Esophagus muscularis mucosa (tissue), 4 donors: ENCODE measurements at regions not wholly inside any gene's neighbourhood (a gene's known extent, or its start where the extent isn't known, plus 50 kb on each side); places are given as distances from the start of the nearest gene placed in this dataset.
A peak's percentile ranks its signal among the peaks of the same experiment; 100 is the strongest.

Experiments used
- DNase-seq: peaks from one replicate; pipeline ENCODE4 v3.0.0-alpha.2; 2017; ENCODE audit errors: extremely low spot score
- H3K27ac ChIP-seq, 4 donors: fragments of 200-600 bp; sonication (generic); replicated peaks in 1 of 4; 1 replicate in 3 of 4; 2 replicates in 1 of 4; pipeline ENCODE4 v1.5.1; 2016 to 2019; ENCODE audit warnings: mild to moderate bottlenecking in 1 of 4
- H3K27me3 ChIP-seq, 4 donors: fragments of 200-600 bp; sonication (generic); one replicate each; pipeline versions ENCODE4 v1.5.1 to v1.6.0; 2016 to 2019
- H3K36me3 ChIP-seq, 4 donors: fragments of 200-600 bp; sonication (generic); one replicate each; pipeline ENCODE4 v1.5.1; 2016 to 2019
- H3K4me1 ChIP-seq, 4 donors: fragments of 200-600 bp; sonication (generic); one replicate each; pipeline ENCODE4 v1.5.1; 2016 to 2019
- H3K4me3 ChIP-seq, 4 donors: fragments of 200-600 bp; sonication (generic); 1 replicate in 2 of 4; 2 replicates in 2 of 4; pipeline ENCODE4 v1.5.1; 2016 to 2019; ENCODE audit warnings: mild to moderate bottlenecking in 4 of 4, moderate library complexity in 1 of 4
- H3K9me3 ChIP-seq, 4 donors: fragments of 200-600 bp; sonication (generic); 1 replicate in 3 of 4; 2 replicates in 1 of 4; pipeline ENCODE4 v1.5.1; 2016 to 2019
- EP300 ChIP-seq: sonication (generic); formaldehyde crosslinking; IDR thresholded peaks from one replicate; pipeline ENCODE4 v1.6.1; 2017; ENCODE audit warnings: antibody characterized with exemption
- POLR2A ChIP-seq: fragments of 450-650 bp; IDR thresholded peaks from one replicate; pipeline ENCODE4 v1.6.1; 2017; ENCODE audit warnings: antibody characterized with exemption, moderate library complexity, mild to moderate bottlenecking, low read depth
- POLR2AphosphoS5 ChIP-seq, 2 donors: sonication (generic); formaldehyde crosslinking; IDR thresholded peaks; one replicate each; pipeline ENCODE4 v1.6.1; 2017; ENCODE audit warnings: antibody characterized with exemption in 2 of 2
- WGBS: methylation state at CpG from one replicate; pipeline ENCODE4 v1.1.5; 2018; 5-methylcytosine and 5-hydroxymethylcytosine counted together
- intact Hi-C: fragments of 100-400 bp; cut with DNase I; formaldehyde crosslinking; loops from one replicate; pipeline ENCODE4 v1.15.1; 2023
- TF ChIP-seq, protein P1 (sequence below), 3 experiments: fragments of 200-600 bp in 2 of 3; fragments of 450-650 bp in 1 of 3; sonication (generic) in 2 of 3; IDR thresholded peaks; one replicate each; pipeline ENCODE4 v1.5.1; 2017 to 2019; ENCODE audit warnings: antibody characterized with exemption in 3 of 3, mild to moderate bottlenecking in 2 of 3, moderate library complexity in 1 of 3

DNA sequence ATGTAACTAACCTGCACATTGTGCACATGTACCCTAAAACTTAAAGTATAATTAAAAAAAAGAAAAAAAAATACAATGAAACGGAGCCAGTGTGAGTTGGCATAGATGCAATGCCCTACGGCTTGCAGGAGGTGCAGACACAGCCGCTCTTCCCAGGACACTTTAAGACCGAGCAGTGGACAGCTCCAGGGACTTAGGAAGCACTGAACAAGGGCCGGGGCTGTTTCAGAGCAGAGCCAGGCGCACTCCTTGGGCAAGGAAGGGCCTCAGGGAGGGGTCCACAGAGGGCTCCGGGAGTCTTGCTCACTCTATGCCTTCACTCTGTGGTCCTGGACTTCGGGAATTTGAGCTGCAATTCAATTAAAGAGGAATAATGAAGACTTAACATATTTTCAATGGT is 355.3 kb downstream of the TCERG1L start:
- H3K4me3 ChIP-seq, result no peak overlapping the region
- H3K9me3 ChIP-seq, result no peaks in the 10 kb centered on the region
- no peaks in the 10 kb centered on the region for H3K4me1 ChIP-seq
- H3K27ac ChIP-seq, result no peak overlapping the region
- no peak for TF ChIP-seq EP300
- no peak for TF ChIP-seq POLR2A
- no peak for TF ChIP-seq POLR2AphosphoS5 (IDR thresholded peaks at IDR 0.05)
- TF ChIP-seq, protein P1, sequence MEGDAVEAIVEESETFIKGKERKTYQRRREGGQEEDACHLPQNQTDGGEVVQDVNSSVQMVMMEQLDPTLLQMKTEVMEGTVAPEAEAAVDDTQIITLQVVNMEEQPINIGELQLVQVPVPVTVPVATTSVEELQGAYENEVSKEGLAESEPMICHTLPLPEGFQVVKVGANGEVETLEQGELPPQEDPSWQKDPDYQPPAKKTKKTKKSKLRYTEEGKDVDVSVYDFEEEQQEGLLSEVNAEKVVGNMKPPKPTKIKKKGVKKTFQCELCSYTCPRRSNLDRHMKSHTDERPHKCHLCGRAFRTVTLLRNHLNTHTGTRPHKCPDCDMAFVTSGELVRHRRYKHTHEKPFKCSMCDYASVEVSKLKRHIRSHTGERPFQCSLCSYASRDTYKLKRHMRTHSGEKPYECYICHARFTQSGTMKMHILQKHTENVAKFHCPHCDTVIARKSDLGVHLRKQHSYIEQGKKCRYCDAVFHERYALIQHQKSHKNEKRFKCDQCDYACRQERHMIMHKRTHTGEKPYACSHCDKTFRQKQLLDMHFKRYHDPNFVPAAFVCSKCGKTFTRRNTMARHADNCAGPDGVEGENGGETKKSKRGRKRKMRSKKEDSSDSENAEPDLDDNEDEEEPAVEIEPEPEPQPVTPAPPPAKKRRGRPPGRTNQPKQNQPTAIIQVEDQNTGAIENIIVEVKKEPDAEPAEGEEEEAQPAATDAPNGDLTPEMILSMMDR (IDR thresholded peaks at IDR 0.05), result no peak
- peaks cover 0 to 31% (median 0%) of the 10 kb centered on the region in 4 donors for H3K27me3 ChIP-seq
- 75% methylated on average over 8 of the region's 8 CpGs for WGBS
- no peaks in the 10 kb centered on the region for H3K36me3 ChIP-seq
- DNase-seq, result no peak
- intact Hi-C loops, result no loop called here

DNA sequence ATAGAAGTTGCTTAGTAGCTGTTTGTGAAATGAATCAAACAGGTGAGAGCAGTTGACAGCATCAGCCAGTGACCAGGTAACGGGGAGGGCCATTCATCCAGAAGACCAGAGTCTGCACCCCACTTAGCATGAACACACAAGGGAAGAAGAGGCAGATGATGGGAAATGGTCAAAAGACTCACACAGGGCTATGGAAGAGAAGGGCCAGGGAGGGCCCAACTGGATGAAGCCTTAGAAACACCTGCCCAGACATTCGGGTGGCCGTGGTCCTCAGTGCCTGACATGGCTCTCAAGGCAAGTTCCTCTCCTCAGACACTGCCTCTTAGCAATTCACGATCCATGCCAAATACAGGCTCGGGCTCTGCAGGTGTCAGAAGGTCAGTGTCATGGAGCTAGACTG is 354.1 kb downstream of the TCERG1L start:
- intact Hi-C loops, result no loop called here
- H3K4me3 ChIP-seq, result no peak overlapping the region
- DNase-seq, result peak; percentile 26
- H3K9me3 ChIP-seq, result no peaks in the 10 kb centered on the region
- TF ChIP-seq, protein P1 (IDR thresholded peaks at IDR 0.05), result no peak
- TF ChIP-seq EP300 (no peak), POLR2A (no peak), POLR2AphosphoS5 (IDR thresholded peaks at IDR 0.05) (no peak)
- no peaks in the 10 kb centered on the region for H3K4me1 ChIP-seq
- H3K36me3 ChIP-seq, result no peaks in the 10 kb centered on the region
- no peak overlapping the region for H3K27ac ChIP-seq
- H3K27me3 ChIP-seq, result peaks cover 0 to 38% (median 0%) of the 10 kb centered on the region in 4 donors
- 55% methylated on average over 5 of the region's 5 CpGs for WGBS

DNA sequence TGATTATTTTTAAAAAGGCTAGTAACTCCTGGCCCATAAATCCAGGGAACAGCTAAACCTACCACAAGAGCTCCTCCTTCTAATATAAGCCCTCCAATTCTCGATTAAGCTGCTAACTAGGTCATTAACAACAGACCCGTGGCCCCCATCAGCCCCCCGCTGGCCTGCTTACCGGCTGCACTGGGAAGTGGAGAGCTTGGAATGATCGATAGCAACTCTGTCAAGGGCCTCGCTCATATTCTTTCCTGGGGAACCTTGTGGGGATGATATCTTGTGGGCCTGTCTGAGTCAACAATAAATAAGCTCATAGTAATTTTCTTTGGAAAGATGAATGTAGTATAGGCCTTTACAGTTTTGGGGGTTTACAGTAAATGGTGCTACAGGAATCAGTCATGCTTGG is 353.5 kb downstream of the TCERG1L start:
- intact Hi-C loops, result no loop called here
- Histone ChIP-seq H3K4me3 (no peak overlapping the region), H3K27me3 (peaks cover 0 to 39% (median 0%) of the 10 kb centered on the region in 4 donors), H3K27ac (no peak overlapping the region), H3K9me3 (no peaks in the 10 kb centered on the region), H3K36me3 (no peaks in the 10 kb centered on the region), H3K4me1 (no peaks in the 10 kb centered on the region)
- 77% methylated on average over 6 of the region's 6 CpGs for whole genome bisulfite sequencing
- DNase-seq, result peak; percentile 78
- TF ChIP-seq, protein P1 (IDR thresholded peaks at IDR 0.05), result no peak
- no peak for TF ChIP-seq POLR2AphosphoS5 (IDR thresholded peaks at IDR 0.05)

DNA sequence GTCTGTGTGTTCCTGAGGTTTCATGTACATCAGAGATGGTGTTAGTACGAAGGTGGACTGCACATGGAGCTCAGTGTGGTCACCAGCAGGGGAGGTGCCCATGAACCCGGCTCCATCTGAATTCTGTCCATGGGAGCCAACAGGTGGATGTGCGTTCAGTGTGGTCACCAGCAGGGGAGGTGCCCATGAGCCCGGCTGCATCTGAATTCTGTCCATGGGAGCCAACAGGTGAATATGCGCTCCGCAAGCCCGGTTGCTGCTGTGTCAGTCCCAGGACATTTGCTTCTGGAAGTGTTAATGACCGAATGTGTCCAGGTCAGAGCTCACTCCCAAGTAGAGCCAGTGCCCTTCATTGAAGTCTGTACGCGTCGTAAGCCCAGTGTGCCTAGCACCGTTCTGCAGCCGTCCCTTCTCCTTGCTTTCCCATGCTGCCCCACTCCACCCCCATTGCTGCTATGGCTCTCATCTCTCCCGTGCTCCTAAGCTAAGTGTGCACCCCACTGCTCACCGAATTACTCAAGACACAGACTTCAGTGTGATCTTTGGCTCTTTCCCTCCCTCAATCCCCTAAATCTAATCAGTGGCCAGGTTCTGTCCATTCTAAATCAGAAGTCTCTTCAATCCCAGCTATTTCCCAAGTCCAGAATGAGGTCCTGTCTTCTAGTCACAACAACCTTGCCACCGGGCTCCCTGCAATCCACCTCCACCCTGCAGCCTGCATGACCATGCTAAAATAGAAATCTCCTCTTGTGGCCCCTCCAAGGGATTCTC is 352.4 kb downstream of the TCERG1L start:
- intact Hi-C loops, result no loop called here
- WGBS, result 85% methylated on average over 13 of the region's 16 CpGs
- H3K4me1 ChIP-seq, result no peaks in the 10 kb centered on the region

More for the DNA sequence above, 352.4 kb downstream of the TCERG1L start:
- TF ChIP-seq EP300 (no peak), POLR2AphosphoS5 (IDR thresholded peaks at IDR 0.05) (no peak), POLR2A (no peak)
- TF ChIP-seq, protein P1 (IDR thresholded peaks at IDR 0.05), result no peak
- H3K36me3 ChIP-seq, result no peaks in the 10 kb centered on the region
- no peak overlapping the region for H3K27ac ChIP-seq
- H3K27me3 ChIP-seq, result peaks cover 0 to 38% (median 0%) of the 10 kb centered on the region in 4 donors
- H3K9me3 ChIP-seq, result no peaks in the 10 kb centered on the region
- DNase-seq, result peak; percentile 91
- no peak overlapping the region for H3K4me3 ChIP-seq
